ENCODE measurements at regions not wholly inside any gene's neighbourhood (a gene's known extent, or its start where the extent isn't known, plus 50 kb on each side); places are given as distances from the start of the nearest gene placed in this dataset.

DNA sequence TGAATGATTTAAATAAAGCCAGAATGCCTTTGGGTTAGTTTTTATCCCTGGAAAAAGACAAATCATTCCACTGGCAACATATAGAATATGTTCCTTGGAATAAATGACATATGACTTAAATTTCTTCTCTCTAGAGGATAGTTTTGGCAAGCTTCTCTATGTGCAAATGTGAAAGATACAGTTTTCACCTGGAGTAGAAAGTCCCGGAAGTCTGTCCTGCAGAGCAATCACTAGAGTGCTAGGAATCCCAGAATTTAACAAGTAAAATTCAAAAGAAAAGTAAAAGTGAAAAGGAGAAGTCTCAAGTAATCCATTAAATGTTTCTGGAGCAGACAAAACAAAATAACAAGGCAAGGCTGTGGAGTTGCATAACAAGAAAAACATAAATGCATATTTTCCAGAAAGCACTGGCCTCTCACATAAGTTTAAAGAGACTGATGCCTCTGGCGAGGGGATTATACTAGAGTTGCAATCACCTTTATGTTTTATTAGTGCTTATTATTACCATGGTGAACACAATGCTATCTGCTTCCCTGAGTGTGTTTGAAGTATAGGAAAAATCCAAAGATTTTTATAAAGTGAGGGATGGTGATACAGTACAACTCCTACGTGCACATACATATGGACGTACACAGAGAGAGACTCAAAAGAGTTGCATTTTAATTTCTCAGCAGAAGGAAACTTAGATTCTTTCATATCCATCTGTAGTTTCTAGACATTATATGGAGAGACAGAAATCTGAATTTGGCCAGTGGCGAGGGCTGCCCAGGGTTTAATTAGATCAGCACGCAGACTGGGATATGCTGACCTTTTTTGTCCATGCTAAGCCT, 188.3 kb upstream of the ANKRD55 start:
- no TSS peak for BruUV-seq (replicated peaks)
- no peaks in the 10 kb centered on the region for H3K36me3 ChIP-seq (ENCODE audit: insufficient read depth, low read length, poor library complexity, severe bottlenecking)
- peaks cover 11% of the 10 kb centered on the region for H3K9me3 ChIP-seq (ENCODE audit: low read depth, low read length, poor library complexity, severe bottlenecking)
- CTCF ChIA-PET, result no interaction called here
- no peak overlapping the region for H3K4me3 ChIP-seq (ENCODE audit: low read depth, low read length, poor library complexity, severe bottlenecking)
- DNase-seq (ENCODE audit: low spot score), result no peak
- POLR2A ChIA-PET (ENCODE audit: low non-redundant PET), result no interaction called here
- H3K4me1 ChIP-seq (ENCODE audit: insufficient read depth, low read length, poor library complexity, severe bottlenecking), result no peaks in the 10 kb centered on the region
- H3K27me3 ChIP-seq (replicated peaks; ENCODE audit: insufficient read depth, low read depth, low read length, poor library complexity), result no peaks in the 10 kb centered on the region
- intact Hi-C loops (cut with micrococcal nuclease; ENCODE audit: unreplicated experiment), result no loop called here
- no peak overlapping the region for H3K27ac ChIP-seq (ENCODE audit: low read depth, low read length, poor library complexity, severe bottlenecking)
- no peak for TF ChIP-seq EZH2 (IDR thresholded peaks at IDR 0.05; ENCODE audit: borderline replicate concordance, low read depth, low read length, poor library complexity, severe bottlenecking)
- TF ChIP-seq, protein P1, sequence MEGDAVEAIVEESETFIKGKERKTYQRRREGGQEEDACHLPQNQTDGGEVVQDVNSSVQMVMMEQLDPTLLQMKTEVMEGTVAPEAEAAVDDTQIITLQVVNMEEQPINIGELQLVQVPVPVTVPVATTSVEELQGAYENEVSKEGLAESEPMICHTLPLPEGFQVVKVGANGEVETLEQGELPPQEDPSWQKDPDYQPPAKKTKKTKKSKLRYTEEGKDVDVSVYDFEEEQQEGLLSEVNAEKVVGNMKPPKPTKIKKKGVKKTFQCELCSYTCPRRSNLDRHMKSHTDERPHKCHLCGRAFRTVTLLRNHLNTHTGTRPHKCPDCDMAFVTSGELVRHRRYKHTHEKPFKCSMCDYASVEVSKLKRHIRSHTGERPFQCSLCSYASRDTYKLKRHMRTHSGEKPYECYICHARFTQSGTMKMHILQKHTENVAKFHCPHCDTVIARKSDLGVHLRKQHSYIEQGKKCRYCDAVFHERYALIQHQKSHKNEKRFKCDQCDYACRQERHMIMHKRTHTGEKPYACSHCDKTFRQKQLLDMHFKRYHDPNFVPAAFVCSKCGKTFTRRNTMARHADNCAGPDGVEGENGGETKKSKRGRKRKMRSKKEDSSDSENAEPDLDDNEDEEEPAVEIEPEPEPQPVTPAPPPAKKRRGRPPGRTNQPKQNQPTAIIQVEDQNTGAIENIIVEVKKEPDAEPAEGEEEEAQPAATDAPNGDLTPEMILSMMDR (conservative IDR thresholded peaks at IDR 0.05; ENCODE audit: low read depth, low read length), result no peak

DNA sequence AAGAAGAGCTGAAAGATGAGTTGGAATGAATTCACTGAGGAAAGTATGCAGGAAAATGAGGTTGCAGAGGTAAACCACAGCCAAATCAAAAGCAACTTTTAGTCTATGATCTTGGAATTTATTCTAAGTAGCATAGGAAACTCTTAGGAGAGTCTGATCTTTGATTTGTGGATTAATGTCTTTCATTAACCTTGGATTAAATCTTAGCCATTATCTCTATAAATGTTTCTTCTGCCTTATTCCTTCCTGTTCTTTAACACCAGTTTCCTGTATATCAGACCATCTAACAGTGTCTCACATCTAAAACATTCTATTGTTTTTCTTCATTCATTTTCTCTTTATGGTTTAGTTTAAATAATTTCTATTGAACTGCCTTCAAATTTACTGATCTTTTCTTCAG, 187.2 kb upstream of the ANKRD55 start:
- POLR2A ChIA-PET (ENCODE audit: low non-redundant PET), result no interaction called here
- DNase-seq (ENCODE audit: low spot score), result no peak
- CTCF ChIA-PET, result no interaction called here
- intact Hi-C loops (cut with micrococcal nuclease; ENCODE audit: unreplicated experiment), result no loop called here
- BruUV-seq (replicated peaks), result no TSS peak
- TF ChIP-seq, protein P1 (conservative IDR thresholded peaks at IDR 0.05; ENCODE audit: low read depth, low read length), result no peak
- TF ChIP-seq EZH2 (IDR thresholded peaks at IDR 0.05; ENCODE audit: borderline replicate concordance, low read depth, low read length, poor library complexity, severe bottlenecking), result no peak
- Histone ChIP-seq H3K4me3 (ENCODE audit: low read depth, low read length, poor library complexity, severe bottlenecking) (no peak overlapping the region), H3K27me3 (replicated peaks; ENCODE audit: insufficient read depth, low read depth, low read length, poor library complexity) (no peaks in the 10 kb centered on the region), H3K9me3 (ENCODE audit: low read depth, low read length, poor library complexity, severe bottlenecking) (peaks cover 11% of the 10 kb centered on the region), H3K36me3 (ENCODE audit: insufficient read depth, low read length, poor library complexity, severe bottlenecking) (no peaks in the 10 kb centered on the region), H3K27ac (ENCODE audit: low read depth, low read length, poor library complexity, severe bottlenecking) (no peak overlapping the region), H3K4me1 (ENCODE audit: insufficient read depth, low read length, poor library complexity, severe bottlenecking) (peaks cover 2% of the 10 kb centered on the region)

DNA sequence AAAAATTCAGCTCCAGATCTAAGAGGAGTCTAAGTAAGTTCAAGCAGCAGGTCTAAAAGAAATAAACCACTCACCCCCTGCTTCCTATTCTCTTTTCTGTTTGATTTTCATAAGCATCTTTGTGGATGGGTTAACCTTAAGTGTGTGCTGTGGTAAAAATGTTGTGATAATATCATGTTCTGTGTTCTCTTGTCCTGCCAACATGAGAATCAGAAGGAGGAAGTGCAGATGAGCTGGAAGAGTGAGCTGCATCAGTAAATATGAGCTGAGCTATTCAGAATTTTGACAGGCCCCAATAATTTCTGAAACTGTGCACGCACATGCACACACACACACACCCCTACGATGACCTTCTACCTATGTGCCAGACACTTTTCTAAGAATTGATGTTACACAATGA, 186.5 kb upstream of the ANKRD55 start:
- H3K27ac ChIP-seq (ENCODE audit: low read depth, low read length, poor library complexity, severe bottlenecking), result no peak overlapping the region
- DNase-seq (ENCODE audit: low spot score), result no peak
- H3K36me3 ChIP-seq (ENCODE audit: insufficient read depth, low read length, poor library complexity, severe bottlenecking), result no peaks in the 10 kb centered on the region
- POLR2A ChIA-PET (ENCODE audit: low non-redundant PET), result no interaction called here
- peaks cover 8% of the 10 kb centered on the region for H3K4me1 ChIP-seq (ENCODE audit: insufficient read depth, low read length, poor library complexity, severe bottlenecking)
- CTCF ChIA-PET, result no interaction called here
- intact Hi-C loops (cut with micrococcal nuclease; ENCODE audit: unreplicated experiment), result no loop called here
- peaks cover 11% of the 10 kb centered on the region for H3K9me3 ChIP-seq (ENCODE audit: low read depth, low read length, poor library complexity, severe bottlenecking)
- no TSS peak for BruUV-seq (replicated peaks)
- TF ChIP-seq, protein P1 (conservative IDR thresholded peaks at IDR 0.05; ENCODE audit: low read depth, low read length), result no peak
- TF ChIP-seq EZH2 (IDR thresholded peaks at IDR 0.05; ENCODE audit: borderline replicate concordance, low read depth, low read length, poor library complexity, severe bottlenecking), result no peak
- no peak overlapping the region for H3K4me3 ChIP-seq (ENCODE audit: low read depth, low read length, poor library complexity, severe bottlenecking)
- no peaks in the 10 kb centered on the region for H3K27me3 ChIP-seq (replicated peaks; ENCODE audit: insufficient read depth, low read depth, low read length, poor library complexity)
